Activated T-helper 9 cell treated with anti-CD3 and anti-CD28 coated beads, Interleukin-2, amount 50 U/mL, for 16 hours (primary cell): ENCODE measurements at regions not wholly inside any gene's neighbourhood (a gene's known extent, or its start where the extent isn't known, plus 50 kb on each side); places are given as distances from the start of the nearest gene placed in this dataset.

Experiments
- DNase-seq: peaks from one replicate; pipeline ENCODE4 v3.0.0-alpha.2; 2020; ENCODE audit warnings: low read depth

- no peak for DNase-seq
These were observed 70.2 kb downstream of the HRH4 start for GRCh38 chr18:24530630-24531111.

GRCh38 chr18:24534271-24534670 lies 73.8 kb downstream of the HRH4 start:
- DNase-seq, result no peak

- DNase-seq, result no peak
These were observed 74.3 kb downstream of the HRH4 start for GRCh38 chr18:24534737-24535136.

- no peak for DNase-seq
These were observed 75.3 kb downstream of the HRH4 start for GRCh38 chr18:24535527-24536295.

- DNase-seq, result no peak
These were observed 75.9 kb downstream of the HRH4 start for GRCh38 chr18:24536326-24536725.

GRCh38 chr18:24536834-24537233 lies 76.4 kb downstream of the HRH4 start:
- no peak for DNase-seq

- no peak for DNase-seq
These were observed 78.2 kb downstream of the HRH4 start for GRCh38 chr18:24538414-24539264.

- no peak for DNase-seq
These were observed 79.6 kb downstream of the HRH4 start for GRCh38 chr18:24539866-24540617.

GRCh38 chr18:24540896-24541295 lies 80.5 kb downstream of the HRH4 start:
- DNase-seq, result no peak

GRCh38 chr18:24543086-24543794 lies 82.8 kb downstream of the HRH4 start:
- no peak for DNase-seq

- no peak for DNase-seq
These were observed 83.5 kb downstream of the HRH4 start for GRCh38 chr18:24543795-24544498.

GRCh38 chr18:24544949-24545348 lies 84.5 kb downstream of the HRH4 start:
- DNase-seq, result no peak

GRCh38 chr18:24545651-24546050 lies 85.2 kb downstream of the HRH4 start:
- no peak for DNase-seq

- DNase-seq, result no peak
These were observed 85.9 kb downstream of the HRH4 start for GRCh38 chr18:24546307-24546706.

GRCh38 chr18:24548583-24548982 lies 88.1 kb downstream of the HRH4 start:
- no peak for DNase-seq

- no peak for DNase-seq
These were observed 91.8 kb downstream of the HRH4 start for GRCh38 chr18:24552218-24552617.

- DNase-seq, result no peak
These were observed 93.3 kb downstream of the HRH4 start for GRCh38 chr18:24553571-24554285.

GRCh38 chr18:24558403-24558802 lies 98.0 kb downstream of the HRH4 start:
- no peak for DNase-seq

GRCh38 chr18:24559526-24559925 lies 99.1 kb downstream of the HRH4 start:
- no peak for DNase-seq

- no peak for DNase-seq
These were observed 100.1 kb downstream of the HRH4 start for GRCh38 chr18:24560511-24560981.
